NCI-H226 (cell line): ENCODE measurements at regions not wholly inside any gene's neighbourhood (a gene's known extent, or its start where the extent isn't known, plus 50 kb on each side); places are given as distances from the start of the nearest gene placed in this dataset.
"Not testable (repeated sequence)": the region's sequence is repeated elsewhere in the genome, so short reads cannot be mapped to it uniquely, and the experiment has no call there.

Experiments
- DNase-seq: peaks from one replicate; pipeline ENCODE4 v3.0.0-alpha.2; 2015

GRCh38 chr2:51387235-51387634 is 355.3 kb upstream of the NRXN1 start:
- DNase-seq, result no peak

DNA sequence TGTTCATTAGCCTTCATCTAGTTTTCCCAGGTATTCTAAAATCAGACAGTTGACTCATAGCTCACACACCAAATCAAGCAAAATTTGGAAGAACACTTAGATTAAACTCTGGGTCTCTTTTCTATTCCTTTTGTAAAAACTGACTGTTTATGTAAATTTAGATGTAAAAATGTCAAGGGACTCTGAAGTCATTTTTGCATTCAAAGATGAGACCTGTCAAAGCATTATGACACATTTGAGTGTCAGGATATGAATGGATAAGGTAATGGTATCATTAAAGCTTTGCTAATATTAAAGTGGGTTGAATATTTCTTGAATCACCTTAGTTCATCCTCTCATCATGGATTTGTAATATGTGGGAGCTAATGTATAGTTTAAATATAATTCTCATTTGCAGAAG is 348.1 kb upstream of the NRXN1 start:
- DNase-seq, result no peak

DNA sequence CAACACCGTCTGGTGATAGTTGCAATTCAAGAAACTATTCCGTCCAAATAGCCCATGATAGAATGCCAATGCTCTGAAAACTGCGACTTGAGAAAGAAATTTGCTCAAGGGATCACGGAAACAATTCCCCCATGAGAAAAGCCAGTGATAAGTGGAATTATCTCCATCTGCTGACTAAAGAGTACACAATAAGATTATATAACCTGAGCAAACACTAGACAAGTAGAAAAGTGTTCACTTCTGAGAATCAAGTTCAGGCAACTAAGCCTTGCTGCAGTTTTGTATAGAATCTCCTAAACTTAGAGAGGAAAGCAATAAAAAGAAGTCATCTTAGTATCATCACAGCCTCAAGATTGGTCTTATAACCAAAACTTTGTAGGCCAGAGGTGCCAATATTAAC is 336.3 kb upstream of the NRXN1 start:
- no peak for DNase-seq

- DNase-seq, result no peak
Observed at GRCh38 chr2:51350100-51350499, 318.2 kb upstream of the NRXN1 start.

DNA sequence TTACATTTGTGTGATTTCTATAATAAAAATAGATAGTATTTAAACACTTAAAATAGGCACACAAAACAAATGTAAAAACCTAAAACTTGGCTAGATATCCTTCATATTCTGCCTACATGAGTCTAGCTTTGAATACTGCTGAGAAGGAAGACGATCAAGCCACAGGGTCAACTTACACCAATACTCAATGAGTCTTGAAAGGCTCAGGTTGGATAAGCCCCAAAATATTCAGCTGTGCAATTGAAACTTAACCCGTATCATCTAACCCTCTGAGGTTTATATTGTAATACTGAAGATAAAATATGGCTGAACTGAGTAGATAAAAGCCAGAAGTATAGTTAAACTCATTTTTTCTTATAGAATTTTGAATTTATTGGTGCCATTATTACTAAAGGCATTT is 313.0 kb upstream of the NRXN1 start:
- no peak for DNase-seq

- DNase-seq, result no peak
Observed at GRCh38 chr2:51335087-51336058, 303.4 kb upstream of the NRXN1 start.

DNA sequence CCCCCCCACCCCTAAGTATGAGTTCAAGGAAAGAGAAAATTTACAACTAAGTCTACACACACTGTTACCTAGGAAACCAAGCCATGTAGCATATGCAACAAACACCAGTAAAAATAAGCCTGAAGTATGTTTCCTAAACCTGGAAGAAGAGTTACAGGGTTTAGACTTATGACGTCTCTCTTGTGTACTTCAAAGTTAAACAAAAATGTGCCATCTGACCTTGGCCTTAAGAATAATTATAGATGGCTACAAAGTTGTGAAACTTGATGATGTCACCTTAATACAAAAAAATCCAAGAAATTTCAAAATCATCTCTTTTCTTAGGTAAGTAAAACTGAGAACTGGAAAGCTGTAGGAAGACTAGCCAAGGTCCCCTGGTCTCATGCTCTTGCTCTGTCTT is 297.6 kb upstream of the NRXN1 start:
- DNase-seq, result no peak

DNA sequence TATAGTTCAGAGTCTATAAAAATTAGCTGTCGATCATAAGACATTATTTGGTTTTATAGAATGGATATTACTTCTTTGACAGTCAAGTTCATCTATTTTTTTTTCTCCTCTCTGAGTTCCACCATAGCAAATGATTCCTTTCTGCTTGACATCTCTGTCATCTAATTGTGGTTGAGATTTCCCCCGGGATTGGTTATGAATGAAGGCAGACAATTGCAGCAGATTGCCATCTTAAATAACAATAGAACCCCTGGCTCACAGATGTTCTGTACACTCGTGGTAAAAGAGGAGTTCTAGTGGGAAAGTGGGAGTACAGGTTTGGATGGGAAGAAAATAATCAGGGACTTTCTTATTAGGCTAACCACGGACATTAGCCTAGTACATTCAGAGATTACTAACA is 292.1 kb upstream of the NRXN1 start:
- DNase-seq, result no peak

DNA sequence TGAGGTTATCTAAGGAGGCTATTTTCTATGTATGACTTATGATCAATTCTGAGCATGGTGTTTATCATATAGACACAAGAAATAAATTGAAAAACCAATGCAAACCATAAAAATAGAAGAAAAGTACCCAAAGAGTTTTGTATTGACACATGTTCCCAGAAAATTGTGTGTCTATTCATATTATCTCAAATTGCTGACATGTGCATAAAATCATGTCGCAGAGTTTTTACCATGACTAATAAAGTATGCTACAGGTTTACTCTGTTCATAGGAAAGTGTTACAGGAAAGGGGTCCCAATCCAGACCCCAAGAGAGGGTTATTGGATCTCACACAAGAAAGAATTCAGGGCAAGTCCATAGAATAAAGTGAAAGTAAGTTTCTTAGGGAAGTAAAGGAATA is 290.7 kb upstream of the NRXN1 start:
- no peak for DNase-seq

GRCh38 chr2:51304311-51304710 is 272.4 kb upstream of the NRXN1 start:
- no peak for DNase-seq

GRCh38 chr2:51301381-51301780 is 269.4 kb upstream of the NRXN1 start:
- DNase-seq, result no peak

DNA sequence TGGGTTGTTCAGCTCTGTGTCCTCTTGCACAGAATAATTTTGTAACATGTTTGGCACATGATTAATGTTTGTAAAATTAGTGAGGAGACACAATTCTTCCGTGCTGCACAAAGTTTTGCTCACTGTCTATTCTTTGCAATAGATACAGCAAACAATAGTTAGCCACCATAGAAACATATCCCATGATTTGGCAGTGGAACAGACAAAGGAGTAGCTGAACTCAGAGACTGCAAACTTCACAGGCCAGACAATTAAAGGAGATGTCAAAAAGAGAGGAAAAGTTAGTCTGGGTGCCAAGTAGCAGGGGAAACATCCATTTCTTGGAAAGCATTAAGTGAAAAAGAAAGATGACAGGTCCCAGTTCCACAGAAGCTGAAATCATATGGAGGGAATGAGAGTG is 267.4 kb upstream of the NRXN1 start:
- no peak for DNase-seq

GRCh38 chr2:51297488-51297887 is 265.6 kb upstream of the NRXN1 start:
- no peak for DNase-seq

- DNase-seq, result no peak
Observed at GRCh38 chr2:51293566-51294200, 261.8 kb upstream of the NRXN1 start.

GRCh38 chr2:51291762-51292551 is 260.0 kb upstream of the NRXN1 start:
- DNase-seq, result no peak

DNA sequence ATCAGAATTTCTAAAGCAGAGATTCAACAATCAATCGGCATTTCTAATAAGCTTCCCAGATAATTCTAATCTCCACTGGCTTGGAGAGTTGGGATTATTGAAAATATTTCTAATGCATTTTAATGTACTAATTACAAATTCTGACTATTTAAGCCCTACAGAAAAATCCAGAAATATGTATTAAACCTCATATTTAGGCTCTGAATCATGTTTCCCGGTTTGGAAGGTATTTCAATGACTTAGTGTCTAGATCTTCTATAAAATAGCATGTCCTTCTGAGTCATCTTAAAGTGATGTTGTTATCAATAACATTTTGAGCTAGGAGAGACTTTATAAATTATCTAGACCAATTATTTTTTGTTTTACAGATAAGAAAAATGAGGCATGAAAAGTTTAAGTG is 258.8 kb upstream of the NRXN1 start:
- no peak for DNase-seq

GRCh38 chr2:51289045-51289444 is 257.1 kb upstream of the NRXN1 start:
- no peak for DNase-seq

DNA sequence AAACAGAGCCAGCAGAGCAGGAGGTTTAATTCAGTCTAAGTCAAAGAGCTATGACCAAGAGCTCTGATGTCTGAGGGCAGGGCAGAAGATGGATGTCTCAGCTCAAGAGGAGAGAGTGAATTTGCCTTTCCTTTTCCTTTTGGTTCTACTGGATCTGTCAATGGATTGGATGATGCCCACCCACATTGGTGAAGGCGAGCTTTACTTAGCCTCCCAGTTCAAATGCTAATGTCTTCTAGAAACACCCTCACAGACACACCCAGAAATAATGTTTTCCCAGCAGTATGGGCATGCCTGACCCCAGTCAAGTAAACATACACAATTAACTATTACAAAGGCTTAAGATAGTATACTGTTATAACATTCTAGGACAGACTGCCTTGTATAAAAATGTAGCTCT is 236.3 kb upstream of the NRXN1 start:
- no peak for DNase-seq

DNA sequence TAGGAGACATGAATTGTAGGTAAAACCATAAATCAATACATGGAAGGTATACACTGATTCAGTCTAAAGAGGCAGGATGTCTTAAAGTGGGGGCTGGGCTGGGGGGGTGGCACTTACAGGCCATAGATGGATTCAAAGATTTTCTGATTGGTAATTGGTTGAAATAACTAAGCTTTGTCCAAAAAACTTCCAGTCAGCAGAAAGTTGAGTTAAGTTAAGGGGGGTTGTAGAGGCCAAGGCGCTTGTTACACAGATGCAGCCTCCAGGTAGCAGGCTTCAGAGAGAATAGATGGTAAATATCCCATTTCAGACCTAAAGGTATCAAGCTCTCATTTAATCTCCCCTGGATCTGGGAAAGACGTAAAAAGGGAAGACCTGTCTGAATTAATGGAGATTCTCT is 233.6 kb upstream of the NRXN1 start:
- no peak for DNase-seq

DNA sequence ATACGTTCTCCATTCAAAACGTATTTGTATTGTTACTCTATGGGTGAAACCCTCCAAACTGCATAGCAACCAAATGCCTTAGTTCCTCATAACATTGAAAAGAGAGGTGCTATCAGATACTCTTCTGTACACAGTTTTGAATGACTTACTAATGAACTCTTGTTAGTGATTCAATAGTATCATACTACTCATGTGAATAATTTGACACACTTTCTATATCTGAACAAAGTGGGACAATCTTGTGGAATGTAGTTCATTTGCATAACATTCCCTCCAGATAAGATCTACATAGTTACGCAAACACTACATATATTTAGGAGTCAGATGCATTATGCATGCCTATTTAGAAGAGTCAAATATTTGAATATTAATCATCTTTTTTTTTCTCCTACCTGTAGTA is 232.0 kb upstream of the NRXN1 start:
- no peak for DNase-seq

GRCh38 chr2:51263101-51263500 is 231.2 kb upstream of the NRXN1 start:
- DNase-seq, result not testable (repeated sequence)

- DNase-seq, result no peak
Observed at GRCh38 chr2:51258301-51258700, 226.4 kb upstream of the NRXN1 start.

DNA sequence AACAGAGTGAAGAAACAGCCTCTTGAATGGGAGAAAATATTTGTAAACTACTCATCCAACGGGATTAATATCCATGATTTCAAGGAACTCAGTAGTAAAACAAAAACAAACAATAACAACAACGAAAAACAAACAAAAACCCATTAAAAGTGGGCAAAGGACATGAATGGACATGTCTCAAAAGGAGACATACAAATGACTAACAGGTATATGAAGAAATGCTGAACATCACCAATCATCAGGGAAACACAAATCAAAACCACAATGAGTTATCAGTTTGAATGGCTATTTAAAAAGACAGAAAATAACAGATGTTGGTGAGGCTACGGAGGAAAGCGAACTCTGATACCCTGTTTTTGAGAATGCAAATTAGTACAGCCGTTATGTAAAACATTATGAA is 224.8 kb upstream of the NRXN1 start:
- DNase-seq, result no peak

GRCh38 chr2:51251356-51251755 is 219.4 kb upstream of the NRXN1 start:
- no peak for DNase-seq
